ENCODE measurements at regions not wholly inside any gene's neighbourhood (a gene's known extent, or its start where the extent isn't known, plus 50 kb on each side); places are given as distances from the start of the nearest gene placed in this dataset.

GRCh38 chr7:68166525-68166924 is 1169.9 kb downstream of the TYW1 start:
- Histone ChIP-seq H3K9ac (ENCODE audit: low read length) (no peak overlapping the region), H2BK15ac (ENCODE audit: low read depth, poor library complexity, severe bottlenecking) (no peak overlapping the region), H3K27ac (ENCODE audit: low read length, poor library complexity, severe bottlenecking) (no peak overlapping the region), H3K27me3 (ENCODE audit: control insufficient read depth in 1 of 2, insufficient read depth in 1 of 2, low read length in 2 of 2) (peaks cover 0 to 3% of the 10 kb centered on the region in 2 experiments), H3K4me2 (ENCODE audit: low read length, poor library complexity, severe bottlenecking) (no peak overlapping the region), H3K4me1 (ENCODE audit: control insufficient read depth, insufficient read depth, low read depth, low read length) (no peaks in the 10 kb centered on the region), H3K4ac (ENCODE audit: low read depth in 1 of 2, low read length in 2 of 2) (no peak overlapping the region), H2BK5ac (ENCODE audit: low read depth, low read length, poor library complexity, severe bottlenecking) (no peak overlapping the region), H2BK120ac (ENCODE audit: low read depth, low read length) (no peak overlapping the region), H3K18ac (ENCODE audit: low read depth in 1 of 2, low read length in 2 of 2) (no peak overlapping the region), H4K8ac (ENCODE audit: low read length) (no peak overlapping the region), H3K79me1 (replicated peaks; ENCODE audit: low read length, poor library complexity, severe bottlenecking) (no peaks in the 10 kb centered on the region), H2AFZ (ENCODE audit: low read depth, low read length) (no peak overlapping the region), H3K4me3 (ENCODE audit: insufficient read depth in 1 of 2, low read depth in 1 of 2, low read length in 2 of 2) (no peak overlapping the region), H4K91ac (ENCODE audit: low read length) (no peak overlapping the region), H3K36me3 (ENCODE audit: control insufficient read depth in 1 of 2, insufficient read depth in 2 of 2, low read depth in 1 of 2, low read length in 2 of 2) (no peaks in the 10 kb centered on the region), H2AK5ac (ENCODE audit: low read length, severe bottlenecking) (no peak overlapping the region), H2BK12ac (ENCODE audit: low read length in 2 of 2) (no peak overlapping the region), H3K9me3 (ENCODE audit: control insufficient read depth, low read length) (no peaks in the 10 kb centered on the region), H3K23ac (ENCODE audit: low read length in 2 of 2) (no peak overlapping the region), H3K14ac (ENCODE audit: low read length in 2 of 2) (no peak overlapping the region)
- no peak for DNase-seq
- WGBS = 39% methylated on average over 3 of the region's 3 CpGs

DNA sequence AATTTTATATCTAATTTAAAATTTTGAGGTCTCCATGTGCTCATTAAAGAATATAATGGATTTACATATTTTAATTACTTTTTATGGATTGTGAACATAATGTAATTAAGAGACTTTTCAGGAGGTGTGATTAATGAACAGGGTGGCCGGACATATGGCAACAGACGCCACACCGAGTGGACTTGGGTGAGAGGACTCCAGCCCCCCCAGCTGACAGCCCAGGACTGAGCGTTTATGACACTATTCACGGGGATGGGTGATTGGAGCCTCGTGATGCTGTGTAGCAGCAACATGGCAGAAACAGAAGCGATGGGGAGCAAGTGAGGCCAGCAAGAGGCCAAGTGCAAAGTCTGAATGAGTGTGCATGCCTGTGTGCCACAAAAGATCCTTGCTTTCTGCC is 1176.9 kb downstream of the TYW1 start:
- DNase-seq = no peak
- H2BK15ac ChIP-seq (ENCODE audit: low read depth, poor library complexity, severe bottlenecking) = no peak overlapping the region
- no peak overlapping the region for H3K18ac ChIP-seq (ENCODE audit: low read depth in 1 of 2, low read length in 2 of 2)
- H3K79me1 ChIP-seq (replicated peaks; ENCODE audit: low read length, poor library complexity, severe bottlenecking) = no peaks in the 10 kb centered on the region
- H3K9me3 ChIP-seq (ENCODE audit: control insufficient read depth, low read length) = no peaks in the 10 kb centered on the region
- H3K4me2 ChIP-seq (ENCODE audit: low read length, poor library complexity, severe bottlenecking) = no peak overlapping the region
- no peak overlapping the region for H3K14ac ChIP-seq (ENCODE audit: low read length in 2 of 2)
- H4K91ac ChIP-seq (ENCODE audit: low read length) = no peak overlapping the region
- H3K27ac ChIP-seq (ENCODE audit: low read length, poor library complexity, severe bottlenecking) = no peak overlapping the region
- no peak overlapping the region for H2BK5ac ChIP-seq (ENCODE audit: low read depth, low read length, poor library complexity, severe bottlenecking)
- 74% methylated on average over 7 of the region's 7 CpGs for WGBS
- no peak overlapping the region for H3K4me3 ChIP-seq (ENCODE audit: insufficient read depth in 1 of 2, low read depth in 1 of 2, low read length in 2 of 2)
- no peaks in the 10 kb centered on the region for H3K36me3 ChIP-seq (ENCODE audit: control insufficient read depth in 1 of 2, insufficient read depth in 2 of 2, low read depth in 1 of 2, low read length in 2 of 2)
- no peak overlapping the region for H3K9ac ChIP-seq (ENCODE audit: low read length)
- H3K4ac ChIP-seq (ENCODE audit: low read depth in 1 of 2, low read length in 2 of 2) = no peak overlapping the region
- H2BK120ac ChIP-seq (ENCODE audit: low read depth, low read length) = no peak overlapping the region
- peaks cover 0 to 3% of the 10 kb centered on the region in 2 experiments for H3K27me3 ChIP-seq (ENCODE audit: control insufficient read depth in 1 of 2, insufficient read depth in 1 of 2, low read length in 2 of 2)
- H3K4me1 ChIP-seq (ENCODE audit: control insufficient read depth, insufficient read depth, low read depth, low read length) = no peaks in the 10 kb centered on the region
- H2AK5ac ChIP-seq (ENCODE audit: low read length, severe bottlenecking) = no peak overlapping the region
- no peak overlapping the region for H2AFZ ChIP-seq (ENCODE audit: low read depth, low read length)
- no peak overlapping the region for H2BK12ac ChIP-seq (ENCODE audit: low read length in 2 of 2)
- H4K8ac ChIP-seq (ENCODE audit: low read length) = no peak overlapping the region
- H3K23ac ChIP-seq (ENCODE audit: low read length in 2 of 2) = no peak overlapping the region

DNA sequence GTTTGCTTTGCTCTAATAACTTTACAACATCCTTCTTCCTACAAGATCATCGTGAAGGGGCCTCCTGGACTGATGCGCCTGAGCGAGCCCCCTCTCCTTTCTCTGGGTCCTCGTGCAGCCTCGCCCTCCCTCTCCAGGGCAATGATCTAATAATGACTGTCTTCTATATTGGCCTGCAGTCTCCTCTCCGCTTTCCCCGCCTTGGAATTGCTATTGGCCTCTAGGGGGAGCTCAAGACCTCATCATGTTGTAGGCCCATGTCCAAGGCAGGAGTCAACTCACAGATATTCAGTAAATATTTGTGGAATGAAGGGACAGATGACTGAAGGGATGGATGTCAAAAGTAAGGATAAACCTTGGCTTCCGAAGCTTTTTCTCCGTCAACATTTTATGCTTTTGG is 1180.3 kb downstream of the TYW1 start:
- H3K79me1 ChIP-seq (replicated peaks; ENCODE audit: low read length, poor library complexity, severe bottlenecking) = no peaks in the 10 kb centered on the region

DNA sequence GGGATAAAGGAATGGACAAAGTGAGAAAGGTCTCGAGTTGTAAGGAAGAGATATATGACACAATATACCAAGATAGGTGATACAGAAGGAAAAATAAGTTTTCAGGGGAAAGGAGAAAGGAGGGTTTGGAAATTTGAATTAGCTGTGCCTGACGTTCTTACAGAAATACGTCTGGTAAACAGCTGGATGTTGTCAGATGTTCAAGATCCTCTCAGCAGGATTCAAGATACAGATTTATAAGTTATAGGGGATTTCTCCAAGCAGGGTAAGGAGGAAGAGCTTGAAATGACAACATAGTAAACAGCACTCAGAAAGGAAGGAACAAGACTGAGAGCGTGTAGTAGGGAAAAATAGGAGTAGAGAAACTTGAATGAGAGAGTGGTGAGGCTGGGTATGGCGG is 1184.1 kb downstream of the TYW1 start:
- no peak overlapping the region for H4K8ac ChIP-seq (ENCODE audit: low read length)
- H3K9ac ChIP-seq (ENCODE audit: low read length) = no peak overlapping the region
- H3K27ac ChIP-seq (ENCODE audit: low read length, poor library complexity, severe bottlenecking) = no peak overlapping the region
- H4K91ac ChIP-seq (ENCODE audit: low read length) = no peak overlapping the region
- no peaks in the 10 kb centered on the region for H3K9me3 ChIP-seq (ENCODE audit: control insufficient read depth, low read length)
- no peak overlapping the region for H3K18ac ChIP-seq (ENCODE audit: low read depth in 1 of 2, low read length in 2 of 2)
- no peaks in the 10 kb centered on the region for H3K4me1 ChIP-seq (ENCODE audit: control insufficient read depth, insufficient read depth, low read depth, low read length)
- no peak overlapping the region for H3K23ac ChIP-seq (ENCODE audit: low read length in 2 of 2)
- no peak overlapping the region for H2BK15ac ChIP-seq (ENCODE audit: low read depth, poor library complexity, severe bottlenecking)
- H3K4me3 ChIP-seq (ENCODE audit: insufficient read depth in 1 of 2, low read depth in 1 of 2, low read length in 2 of 2) = no peak overlapping the region
- H3K79me1 ChIP-seq (replicated peaks; ENCODE audit: low read length, poor library complexity, severe bottlenecking) = no peaks in the 10 kb centered on the region
- no peak overlapping the region for H3K4ac ChIP-seq (ENCODE audit: low read depth in 1 of 2, low read length in 2 of 2)
- H3K36me3 ChIP-seq (ENCODE audit: control insufficient read depth in 1 of 2, insufficient read depth in 2 of 2, low read depth in 1 of 2, low read length in 2 of 2) = no peaks in the 10 kb centered on the region
- 68% methylated on average over 5 of the region's 5 CpGs for WGBS
- H2BK12ac ChIP-seq (ENCODE audit: low read length in 2 of 2) = no peak overlapping the region
- H3K27me3 ChIP-seq (ENCODE audit: control insufficient read depth in 1 of 2, insufficient read depth in 1 of 2, low read length in 2 of 2) = no peaks in the 10 kb centered on the region
- no peak for DNase-seq
- H2AFZ ChIP-seq (ENCODE audit: low read depth, low read length) = no peak overlapping the region
- no peak overlapping the region for H3K14ac ChIP-seq (ENCODE audit: low read length in 2 of 2)
- no peak overlapping the region for H3K4me2 ChIP-seq (ENCODE audit: low read length, poor library complexity, severe bottlenecking)
- H2BK120ac ChIP-seq (ENCODE audit: low read depth, low read length) = no peak overlapping the region
- H2AK5ac ChIP-seq (ENCODE audit: low read length, severe bottlenecking) = no peak overlapping the region
- no peak overlapping the region for H2BK5ac ChIP-seq (ENCODE audit: low read depth, low read length, poor library complexity, severe bottlenecking)

More for the DNA sequence above, 1180.3 kb downstream of the TYW1 start:
- Histone ChIP-seq H2AFZ (ENCODE audit: low read depth, low read length) (no peak overlapping the region), H3K4me3 (ENCODE audit: insufficient read depth in 1 of 2, low read depth in 1 of 2, low read length in 2 of 2) (no peak overlapping the region), H3K27me3 (ENCODE audit: control insufficient read depth in 1 of 2, insufficient read depth in 1 of 2, low read length in 2 of 2) (no peaks in the 10 kb centered on the region), H2BK12ac (ENCODE audit: low read length in 2 of 2) (no peak overlapping the region), H3K9ac (ENCODE audit: low read length) (no peak overlapping the region), H3K4ac (ENCODE audit: low read depth in 1 of 2, low read length in 2 of 2) (no peak overlapping the region), H3K18ac (ENCODE audit: low read depth in 1 of 2, low read length in 2 of 2) (no peak overlapping the region), H2BK15ac (ENCODE audit: low read depth, poor library complexity, severe bottlenecking) (no peak overlapping the region), H3K23ac (ENCODE audit: low read length in 2 of 2) (no peak overlapping the region), H3K9me3 (ENCODE audit: control insufficient read depth, low read length) (no peaks in the 10 kb centered on the region), H4K8ac (ENCODE audit: low read length) (no peak overlapping the region), H3K27ac (ENCODE audit: low read length, poor library complexity, severe bottlenecking) (no peak overlapping the region), H2AK5ac (ENCODE audit: low read length, severe bottlenecking) (no peak overlapping the region), H3K14ac (ENCODE audit: low read length in 2 of 2) (no peak overlapping the region), H3K4me1 (ENCODE audit: control insufficient read depth, insufficient read depth, low read depth, low read length) (no peaks in the 10 kb centered on the region), H4K91ac (ENCODE audit: low read length) (no peak overlapping the region), H2BK120ac (ENCODE audit: low read depth, low read length) (no peak overlapping the region), H3K36me3 (ENCODE audit: control insufficient read depth in 1 of 2, insufficient read depth in 2 of 2, low read depth in 1 of 2, low read length in 2 of 2) (no peaks in the 10 kb centered on the region), H3K4me2 (ENCODE audit: low read length, poor library complexity, severe bottlenecking) (no peak overlapping the region), H2BK5ac (ENCODE audit: low read depth, low read length, poor library complexity, severe bottlenecking) (no peak overlapping the region)
- 26% methylated on average over 9 of the region's 9 CpGs for WGBS
- peak; percentile 1 for DNase-seq
